Vagina (tissue), 2 donors: ENCODE measurements at regions not wholly inside any gene's neighbourhood (a gene's known extent, or its start where the extent isn't known, plus 50 kb on each side); places are given as distances from the start of the nearest gene placed in this dataset.

Source experiments
- CTCF ChIP-seq, 3 experiments: fragments of 450-650 bp in 2 of 3; fragments of 200-600 bp in 1 of 3; sonication (generic) in 1 of 3; IDR thresholded peaks; one replicate each; pipeline ENCODE4 v1.5.1; 2017 to 2019; ENCODE audit warnings: antibody characterized with exemption in 3 of 3, mild to moderate bottlenecking in 2 of 3, moderate library complexity in 2 of 3
- POLR2A ChIP-seq, 2 donors: fragments of 450-650 bp; IDR thresholded peaks; one replicate each; pipeline ENCODE4 v1.6.1; 2017; ENCODE audit warnings: antibody characterized with exemption in 2 of 2, mild to moderate bottlenecking in 2 of 2, moderate library complexity in 2 of 2
- POLR2AphosphoS5 ChIP-seq, 2 donors: sonication (generic); formaldehyde crosslinking; IDR thresholded peaks; one replicate each; pipeline ENCODE4 v1.9.0; 2017; ENCODE audit warnings: antibody characterized with exemption in 2 of 2, mild to moderate bottlenecking in 2 of 2, low read depth in 1 of 2; ENCODE audit not compliant: insufficient read depth in 1 of 2

GRCh38 chr6:40654828-40655227, 67.7 kb upstream of the LRFN2 start:
- TF ChIP-seq CTCF (IDR thresholded peaks at IDR 0.05) (no peak), POLR2AphosphoS5 (IDR thresholded peaks at IDR 0.05; ENCODE audit: insufficient read depth in 1 of 2, low read depth in 1 of 2) (no peak), POLR2A (IDR thresholded peaks at IDR 0.05) (no peak)
